Upper lobe of left lung (tissue), 4 donors: ENCODE measurements at regions not wholly inside any gene's neighbourhood (a gene's known extent, or its start where the extent isn't known, plus 50 kb on each side); places are given as distances from the start of the nearest gene placed in this dataset.
"Not testable (repeated sequence)": the region's sequence is repeated elsewhere in the genome, so short reads cannot be mapped to it uniquely, and the experiment has no call there.

Experiments
- CTCF ChIP-seq, 6 experiments: fragments of 450-650 bp in 4 of 6; fragments of 200-600 bp in 2 of 6; sonication (generic) in 2 of 6; IDR thresholded peaks; one replicate each; pipeline ENCODE4 v1.5.1; 2016 to 2019; ENCODE audit warnings: antibody characterized with exemption in 6 of 6
- POLR2A ChIP-seq, 4 donors: fragments of 450-650 bp; IDR thresholded peaks; one replicate each; pipeline ENCODE4 v1.5.1; 2016 to 2017; ENCODE audit warnings: antibody characterized with exemption in 4 of 4, mild to moderate bottlenecking in 2 of 4
- POLR2AphosphoS5 ChIP-seq, 2 donors: sonication (generic); formaldehyde crosslinking; IDR thresholded peaks; one replicate each; pipeline ENCODE4 v1.5.1; 2017; ENCODE audit warnings: antibody characterized with exemption in 2 of 2

- not testable (repeated sequence) for TF ChIP-seq POLR2A, CTCF, POLR2AphosphoS5 (IDR thresholded peaks at IDR 0.05)
These were observed 334.1 kb upstream of the SULF2 start for GRCh38 chr20:48119389-48119788.
